ENCODE measurements at regions not wholly inside any gene's neighbourhood (a gene's known extent, or its start where the extent isn't known, plus 50 kb on each side); places are given as distances from the start of the nearest gene placed in this dataset.

- TF ChIP-seq CTCF (conservative IDR thresholded peaks at IDR 0.05; ENCODE audit: low read depth, low read length), result no peak
- DNase-seq (ENCODE audit: low read depth), result no peak
- no peak overlapping the region for H3K4me3 ChIP-seq (ENCODE audit: low read depth, low read length)
Observed at GRCh38 chr1:80876035-80876434, 924.7 kb upstream of the ADGRL2 start.

- TF ChIP-seq CTCF (conservative IDR thresholded peaks at IDR 0.05; ENCODE audit: low read depth, low read length), result no peak
- no peak overlapping the region for H3K4me3 ChIP-seq (ENCODE audit: low read depth, low read length)
- no peak for DNase-seq (ENCODE audit: low read depth)
Observed at GRCh38 chr1:80869299-80869698, 931.4 kb upstream of the ADGRL2 start.

- no peak for TF ChIP-seq CTCF (conservative IDR thresholded peaks at IDR 0.05; ENCODE audit: low read depth, low read length)
- H3K4me3 ChIP-seq (ENCODE audit: low read depth, low read length), result no peak overlapping the region
- no peak for DNase-seq (ENCODE audit: low read depth)
Observed at GRCh38 chr1:80847904-80848303, 952.8 kb upstream of the ADGRL2 start.

- TF ChIP-seq CTCF (conservative IDR thresholded peaks at IDR 0.05; ENCODE audit: low read depth, low read length), result no peak
- H3K4me3 ChIP-seq (ENCODE audit: low read depth, low read length), result no peak overlapping the region
- DNase-seq (ENCODE audit: low read depth), result no peak
Observed at GRCh38 chr1:80846966-80847365, 953.8 kb upstream of the ADGRL2 start.

- DNase-seq (ENCODE audit: low read depth), result no peak
- H3K4me3 ChIP-seq (ENCODE audit: low read depth, low read length), result no peak overlapping the region
- no peak for TF ChIP-seq CTCF (conservative IDR thresholded peaks at IDR 0.05; ENCODE audit: low read depth, low read length)
Observed at GRCh38 chr1:80842796-80843195, 957.9 kb upstream of the ADGRL2 start.

GRCh38 chr1:80841261-80841660, 959.5 kb upstream of the ADGRL2 start:
- DNase-seq (ENCODE audit: low read depth), result no peak
- TF ChIP-seq CTCF (conservative IDR thresholded peaks at IDR 0.05; ENCODE audit: low read depth, low read length), result no peak
- no peak overlapping the region for H3K4me3 ChIP-seq (ENCODE audit: low read depth, low read length)

GRCh38 chr1:80837066-80837465, 963.7 kb upstream of the ADGRL2 start:
- no peak overlapping the region for H3K4me3 ChIP-seq (ENCODE audit: low read depth, low read length)
- no peak for TF ChIP-seq CTCF (conservative IDR thresholded peaks at IDR 0.05; ENCODE audit: low read depth, low read length)

More at GRCh38 chr1:80837066-80837465, 963.7 kb upstream of the ADGRL2 start:
- no peak for DNase-seq (ENCODE audit: low read depth)

Measured in epithelial cell of proximal tubule (primary cell).